K562 (cell line): ENCODE measurements at regions not wholly inside any gene's neighbourhood (a gene's known extent, or its start where the extent isn't known, plus 50 kb on each side); places are given as distances from the start of the nearest gene placed in this dataset.

Source experiments
- ATAC-seq: fragments of 200-7000 bp; cut with Tn5 transposase; 3 replicates; pipeline ENCODE4 v1.9.1; 2020; ENCODE audit warnings: moderate library complexity
- BruUV-seq: library from RNA; stranded (reverse); fragments of 400-500 nt; replicated peaks from 2 replicates; lab custom pipeline; 2021; lab: Mats Ljungman, UMichigan
- CTCF ChIA-PET: fragments of 300-600 bp; formaldehyde crosslinking; extraction: SDS; loops from one replicate; lab custom pipeline; 2021; ENCODE audit warnings: low intra/inter-chr PET ratio; lab: Yijun Ruan, JAX
- POLR2A ChIA-PET: fragments of 300-600, 350-650 bp; sonication (Branson Sonifier 250); formaldehyde crosslinking; extraction: SDS; loops from one replicate; lab custom pipeline; 2021; ENCODE audit warnings: antibody characterized with exemption, inconsistent platforms; lab: Yijun Ruan, JAX
- DNase-seq, 4 experiments: peaks; one replicate each; pipeline versions ENCODE4 v3.0.0 to v3.0.0-alpha.2; 2011 to 2018; ENCODE audit warnings: low spot score in 3 of 4, mixed read lengths in 3 of 4; ENCODE audit errors: extremely low read depth in 1 of 4
- FAIRE-seq: peaks from 2 replicates; lab custom pipeline; 2011; peaks lifted over from hg19 to GRCh38; lab: Jason Lieb, UNC
- H2AFZ ChIP-seq: 2 replicates; pipeline ENCODE4 v1.6.0; 2011; ENCODE audit warnings: low read depth, low read length, control low read depth, inconsistent platforms
- H3K27ac ChIP-seq: fragments of 200-600 bp; 3 replicates; pipeline ENCODE4 v1.8.0; 2011; ENCODE audit warnings: low read depth, mild to moderate bottlenecking, control low read depth, inconsistent platforms, low read length, moderate library complexity, mixed read lengths; ENCODE audit errors: extremely low read depth
- H3K27me3 ChIP-seq, 2 experiments: fragments of 300-600 bp in 1 of 2; 2 replicates in 1 of 2; 3 replicates in 1 of 2; pipeline versions ENCODE4 v1.6.0 to v1.8.0; 2011; ENCODE audit warnings: inconsistent platforms in 2 of 2, low read length in 2 of 2, mild to moderate bottlenecking in 1 of 2, mixed read lengths in 1 of 2, moderate library complexity in 1 of 2; ENCODE audit not compliant: control insufficient read depth in 2 of 2, insufficient read depth in 2 of 2
- H3K36me3 ChIP-seq: fragments of 300-600 bp; 3 replicates; pipeline ENCODE4 v1.8.0; 2011; ENCODE audit warnings: mild to moderate bottlenecking, low read length, inconsistent platforms; ENCODE audit not compliant: control insufficient read depth, insufficient read depth
- H3K4me1 ChIP-seq, 2 experiments: fragments of 200-600 bp in 1 of 2; replicated peaks in 1 of 2; 2 replicates in 1 of 2; 3 replicates in 1 of 2; pipeline versions ENCODE4 v1.5.1 to v1.8.0; 2011; ENCODE audit warnings: inconsistent platforms in 2 of 2, low read length in 2 of 2, mild to moderate bottlenecking in 1 of 2, mixed read lengths in 1 of 2, moderate library complexity in 1 of 2; ENCODE audit not compliant: control insufficient read depth in 2 of 2, insufficient read depth in 2 of 2
- H3K4me2 ChIP-seq: 2 replicates; pipeline ENCODE4 v1.6.1; 2011; ENCODE audit warnings: low read length, control low read depth, inconsistent platforms, mixed read lengths; ENCODE audit not compliant: insufficient read depth
- H3K4me3 ChIP-seq: fragments of 200-600 bp; sonication (generic), shearing (Covaris generic); 2 replicates; pipeline ENCODE4 v1.5.1; 2016; ENCODE audit warnings: control low read depth, inconsistent platforms
- H3K79me2 ChIP-seq: fragments of 200-600 bp; 3 replicates; pipeline ENCODE4 v1.8.0; 2011; ENCODE audit warnings: low read length, inconsistent platforms; ENCODE audit not compliant: control insufficient read depth, insufficient read depth
- H3K9ac ChIP-seq, 2 experiments: 2 replicates each; pipeline versions ENCODE4 v1.6.0 to v1.6.1; 2011; ENCODE audit warnings: low read depth in 2 of 2, low read length in 2 of 2, control low read depth in 1 of 2, inconsistent platforms in 1 of 2, mild to moderate bottlenecking in 1 of 2, mixed read lengths in 1 of 2; ENCODE audit not compliant: insufficient read depth in 1 of 2
- H3K9me1 ChIP-seq: one replicate; pipeline ENCODE4 v1.6.0; 2011; ENCODE audit warnings: inconsistent platforms, mild to moderate bottlenecking, low read length, moderate library complexity; ENCODE audit not compliant: control insufficient read depth, insufficient read depth
- H3K9me3 ChIP-seq: replicated peaks from 2 replicates; pipeline ENCODE4 v1.5.1; 2011; ENCODE audit warnings: low read depth, low read length, inconsistent platforms; ENCODE audit not compliant: control insufficient read depth, insufficient read depth
- H4K20me1 ChIP-seq: replicated peaks from 2 replicates; pipeline ENCODE4 v1.6.1; 2011; ENCODE audit warnings: low read length, inconsistent platforms, mixed read lengths; ENCODE audit not compliant: control insufficient read depth, insufficient read depth
- EZH2 ChIP-seq: IDR thresholded peaks from 2 replicates; pipeline ENCODE4 v1.6.1; 2012; ENCODE audit warnings: low read depth, mild to moderate bottlenecking, inconsistent platforms, low read length, borderline replicate concordance
- HIVEP1 ChIP-seq: fragments of 250-450 bp; sonication (Bioruptor Pico); IDR thresholded peaks from 2 replicates; pipeline ENCODE4 v1.4.0; 2020; ENCODE audit warnings: mild to moderate bottlenecking
- SAFB ChIP-seq: fragments of 200-400 bp; formaldehyde crosslinking; IDR thresholded peaks from 2 replicates; pipeline ENCODE4 v1.6.1; 2017; ENCODE audit warnings: low read depth, low read length, borderline replicate concordance
- XRCC4 ChIP-seq: IDR thresholded peaks from one replicate; pipeline ENCODE4 v1.6.1; 2011; ENCODE audit not compliant: insufficient read depth, insufficient read length; ENCODE audit errors: extremely low read depth
- ZNF224 ChIP-seq: sonication (generic); formaldehyde crosslinking; IDR thresholded peaks from 2 replicates; pipeline ENCODE4 v1.8.0; 2022; ENCODE audit warnings: mild to moderate bottlenecking, missing genetic modification reagents
- ZNF431 ChIP-seq: sonication (generic); formaldehyde crosslinking; IDR thresholded peaks from 2 replicates; pipeline ENCODE4 v1.8.0; 2022; ENCODE audit warnings: mild to moderate bottlenecking, missing genetic modification reagents
- WGBS: fragments of 100-300 bp; shearing (Covaris generic); methylation state at CpG from one replicate; pipeline ENCODE4 v1.1.6; 2016; ENCODE audit warnings: low coverage, mixed read lengths; ENCODE audit not compliant: insufficient coverage; ENCODE audit errors: missing lambda C conversion rate; 5-methylcytosine and 5-hydroxymethylcytosine counted together
- in situ Hi-C: fragments of 300-500 bp; cut with MboI; formaldehyde crosslinking; loops from 4 replicates; pipeline ENCODE4 v1.15.0; 2018; ENCODE audit warnings: inconsistent platforms, mixed read lengths
- intact Hi-C: fragments of 100-400 bp; cut with micrococcal nuclease; formaldehyde crosslinking; loops from 2 replicates; pipeline ENCODE4 v1.14.2; 2022
- TF ChIP-seq, protein P1 (sequence below): fragments of 450-650 bp; IDR thresholded peaks from 2 replicates; pipeline ENCODE4 v1.6.1; 2016
- TF ChIP-seq, protein P2 (sequence below): fragments of 250-450 bp; sonication (Bioruptor Pico); IDR thresholded peaks from 2 replicates; pipeline ENCODE4 v1.4.0; 2020; ENCODE audit warnings: borderline replicate concordance
- TF ChIP-seq, protein P3 (sequence below): sonication (generic); formaldehyde crosslinking; IDR thresholded peaks from 2 replicates; pipeline ENCODE4 v1.8.1; 2023; ENCODE audit warnings: mild to moderate bottlenecking, missing genetic modification reagents

DNA sequence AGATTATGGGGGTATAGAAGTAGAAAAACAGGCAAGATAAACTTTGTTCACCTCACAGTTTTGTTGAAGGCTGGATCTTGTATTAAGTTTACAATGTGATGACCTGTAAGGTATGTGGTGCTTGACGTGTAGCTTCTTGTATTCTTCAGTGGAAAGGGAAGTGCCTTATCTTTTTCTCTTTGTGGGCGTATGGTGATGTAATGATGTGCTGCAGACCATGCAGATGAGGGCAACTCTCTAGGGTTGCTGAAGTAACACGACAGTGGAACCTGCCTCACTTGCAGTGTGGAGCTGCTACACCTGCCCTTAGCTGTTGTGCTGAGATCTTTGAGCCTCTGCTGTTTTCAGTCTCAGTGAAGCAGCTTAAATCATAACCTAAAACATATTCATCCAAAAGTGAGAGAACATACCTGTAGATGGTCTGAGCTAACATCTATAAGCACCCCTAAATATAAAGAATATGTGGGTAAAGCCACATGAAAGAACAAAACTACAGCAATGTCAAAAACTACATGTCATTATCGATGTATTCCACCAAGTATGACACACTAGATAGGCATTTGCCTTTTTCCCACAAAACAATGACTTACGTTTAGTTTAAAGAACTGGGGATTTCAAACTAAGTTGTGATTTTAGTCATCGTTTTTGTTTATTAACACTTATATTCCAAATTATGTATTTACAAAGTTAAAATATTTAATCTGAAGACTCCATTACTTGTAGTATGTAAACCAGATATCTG is 1144.1 kb downstream of the CNTNAP5 start:
- in situ Hi-C loops (no loop called here), intact Hi-C loops (no loop called here)
- H4K20me1 ChIP-seq, result no peaks in the 10 kb centered on the region
- ChIA-PET CTCF (no interaction called here), POLR2A (no interaction called here)
- H3K9me3 ChIP-seq, result no peaks in the 10 kb centered on the region
- no peaks in the 10 kb centered on the region for H3K4me1 ChIP-seq
- FAIRE-seq, result no peak
- BruUV-seq, result no TSS peak
- H3K36me3 ChIP-seq, result no peaks in the 10 kb centered on the region
- no peak overlapping the region for H3K9ac ChIP-seq
- H3K79me2 ChIP-seq, result no peaks in the 10 kb centered on the region
- no peak overlapping the region for H2AFZ ChIP-seq
- ATAC-seq, result no peak
- no peaks in the 10 kb centered on the region for H3K9me1 ChIP-seq
- no peak overlapping the region for H3K4me2 ChIP-seq
- WGBS, result under 1% methylated on average over 6 of the region's 6 CpGs
- no peaks in the 10 kb centered on the region for H3K27me3 ChIP-seq
- H3K4me3 ChIP-seq, result no peak overlapping the region
- DNase-seq, result no peak
- TF ChIP-seq EZH2 (no peak), XRCC4 (no peak), SAFB (no peak), ZNF224 (CRISPR knock-in tag) (no peak), HIVEP1 (CRISPR knock-in tag) (no peak), ZNF431 (CRISPR knock-in tag) (no peak)
- TF ChIP-seq, protein P1, sequence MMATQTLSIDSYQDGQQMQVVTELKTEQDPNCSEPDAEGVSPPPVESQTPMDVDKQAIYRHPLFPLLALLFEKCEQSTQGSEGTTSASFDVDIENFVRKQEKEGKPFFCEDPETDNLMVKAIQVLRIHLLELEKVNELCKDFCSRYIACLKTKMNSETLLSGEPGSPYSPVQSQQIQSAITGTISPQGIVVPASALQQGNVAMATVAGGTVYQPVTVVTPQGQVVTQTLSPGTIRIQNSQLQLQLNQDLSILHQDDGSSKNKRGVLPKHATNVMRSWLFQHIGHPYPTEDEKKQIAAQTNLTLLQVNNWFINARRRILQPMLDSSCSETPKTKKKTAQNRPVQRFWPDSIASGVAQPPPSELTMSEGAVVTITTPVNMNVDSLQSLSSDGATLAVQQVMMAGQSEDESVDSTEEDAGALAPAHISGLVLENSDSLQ, result no peak
- TF ChIP-seq, protein P2, sequence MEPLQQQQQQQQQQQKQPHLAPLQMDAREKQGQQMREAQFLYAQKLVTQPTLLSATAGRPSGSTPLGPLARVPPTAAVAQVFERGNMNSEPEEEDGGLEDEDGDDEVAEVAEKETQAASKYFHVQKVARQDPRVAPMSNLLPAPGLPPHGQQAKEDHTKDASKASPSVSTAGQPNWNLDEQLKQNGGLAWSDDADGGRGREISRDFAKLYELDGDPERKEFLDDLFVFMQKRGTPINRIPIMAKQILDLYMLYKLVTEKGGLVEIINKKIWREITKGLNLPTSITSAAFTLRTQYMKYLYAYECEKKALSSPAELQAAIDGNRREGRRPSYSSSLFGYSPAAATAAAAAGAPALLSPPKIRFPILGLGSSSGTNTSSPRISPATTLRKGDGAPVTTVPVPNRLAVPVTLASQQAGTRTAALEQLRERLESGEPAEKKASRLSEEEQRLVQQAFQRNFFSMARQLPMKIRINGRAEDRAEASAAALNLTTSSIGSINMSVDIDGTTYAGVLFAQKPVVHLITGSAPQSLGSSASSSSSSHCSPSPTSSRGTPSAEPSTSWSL (CRISPR knock-in tag), result no peak
- TF ChIP-seq, protein P3, sequence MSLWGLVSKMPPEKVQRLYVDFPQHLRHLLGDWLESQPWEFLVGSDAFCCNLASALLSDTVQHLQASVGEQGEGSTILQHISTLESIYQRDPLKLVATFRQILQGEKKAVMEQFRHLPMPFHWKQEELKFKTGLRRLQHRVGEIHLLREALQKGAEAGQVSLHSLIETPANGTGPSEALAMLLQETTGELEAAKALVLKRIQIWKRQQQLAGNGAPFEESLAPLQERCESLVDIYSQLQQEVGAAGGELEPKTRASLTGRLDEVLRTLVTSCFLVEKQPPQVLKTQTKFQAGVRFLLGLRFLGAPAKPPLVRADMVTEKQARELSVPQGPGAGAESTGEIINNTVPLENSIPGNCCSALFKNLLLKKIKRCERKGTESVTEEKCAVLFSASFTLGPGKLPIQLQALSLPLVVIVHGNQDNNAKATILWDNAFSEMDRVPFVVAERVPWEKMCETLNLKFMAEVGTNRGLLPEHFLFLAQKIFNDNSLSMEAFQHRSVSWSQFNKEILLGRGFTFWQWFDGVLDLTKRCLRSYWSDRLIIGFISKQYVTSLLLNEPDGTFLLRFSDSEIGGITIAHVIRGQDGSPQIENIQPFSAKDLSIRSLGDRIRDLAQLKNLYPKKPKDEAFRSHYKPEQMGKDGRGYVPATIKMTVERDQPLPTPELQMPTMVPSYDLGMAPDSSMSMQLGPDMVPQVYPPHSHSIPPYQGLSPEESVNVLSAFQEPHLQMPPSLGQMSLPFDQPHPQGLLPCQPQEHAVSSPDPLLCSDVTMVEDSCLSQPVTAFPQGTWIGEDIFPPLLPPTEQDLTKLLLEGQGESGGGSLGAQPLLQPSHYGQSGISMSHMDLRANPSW (CRISPR knock-in tag), result no peak
- no peak overlapping the region for H3K27ac ChIP-seq
